ENCODE measurements at regions not wholly inside any gene's neighbourhood (a gene's known extent, or its start where the extent isn't known, plus 50 kb on each side); places are given as distances from the start of the nearest gene placed in this dataset.
"Not testable (repeated sequence)": the region's sequence is repeated elsewhere in the genome, so short reads cannot be mapped to it uniquely, and the experiment has no call there.

GRCh38 chr4:101415962-101416361, 68.6 kb upstream of the PPP3CA start:
- no peak for DNase-seq

- DNase-seq = no peak
These were observed 67.2 kb upstream of the PPP3CA start for GRCh38 chr4:101414496-101414895.

GRCh38 chr4:101411926-101412325, 64.6 kb upstream of the PPP3CA start:
- DNase-seq = no peak

GRCh38 chr4:101411281-101411910, 64.1 kb upstream of the PPP3CA start:
- not testable (repeated sequence) for DNase-seq

GRCh38 chr4:101400096-101400495, 52.8 kb upstream of the PPP3CA start:
- no peak for DNase-seq

GRCh38 chr4:101398807-101399206, 51.5 kb upstream of the PPP3CA start:
- no peak for DNase-seq

All from NCI-H1048 (cell line).